ENCODE measurements at regions not wholly inside any gene's neighbourhood (a gene's known extent, or its start where the extent isn't known, plus 50 kb on each side); places are given as distances from the start of the nearest gene placed in this dataset.
A peak's percentile ranks its signal among the peaks of the same experiment; 100 is the strongest.

DNA sequence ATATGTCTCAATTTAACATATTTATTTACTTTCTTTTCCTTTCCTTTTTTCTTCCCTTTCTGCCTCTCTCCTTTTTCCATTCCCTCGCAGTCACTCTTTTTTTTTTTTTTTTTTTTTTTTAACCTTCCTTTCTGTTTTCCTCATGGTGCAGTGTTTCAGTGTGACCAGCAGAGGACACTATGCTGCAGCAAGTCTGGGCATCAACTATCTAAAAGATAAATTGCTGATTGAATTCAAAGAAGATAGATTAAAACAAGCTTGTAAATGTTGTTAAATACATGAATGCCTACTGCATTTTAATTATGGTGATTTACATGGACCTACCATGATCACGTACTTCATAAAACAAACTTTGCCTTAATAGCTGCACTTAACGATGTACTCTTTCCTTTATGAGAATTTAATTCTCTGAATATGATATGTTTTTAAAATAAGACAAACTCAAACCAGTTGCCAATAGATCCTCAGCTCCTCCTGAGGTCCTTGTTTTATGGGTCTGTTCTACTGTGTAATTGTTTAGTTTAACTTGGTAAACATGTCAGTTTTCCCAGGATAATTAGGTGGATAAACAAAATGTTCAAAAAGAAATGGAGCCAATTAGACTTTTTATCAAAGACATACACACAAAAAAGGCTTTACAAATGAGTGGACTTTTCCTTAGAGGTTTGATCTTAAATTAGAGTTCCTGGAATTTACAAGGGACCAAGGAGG is 101.0 kb upstream of the AGR3 start:
- TF ChIP-seq, protein P1, sequence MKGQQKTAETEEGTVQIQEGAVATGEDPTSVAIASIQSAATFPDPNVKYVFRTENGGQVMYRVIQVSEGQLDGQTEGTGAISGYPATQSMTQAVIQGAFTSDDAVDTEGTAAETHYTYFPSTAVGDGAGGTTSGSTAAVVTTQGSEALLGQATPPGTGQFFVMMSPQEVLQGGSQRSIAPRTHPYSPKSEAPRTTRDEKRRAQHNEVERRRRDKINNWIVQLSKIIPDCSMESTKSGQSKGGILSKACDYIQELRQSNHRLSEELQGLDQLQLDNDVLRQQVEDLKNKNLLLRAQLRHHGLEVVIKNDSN (IDR thresholded peaks at IDR 0.05), result no peak
- peak; percentile 87 for TF ChIP-seq RAD21 (IDR thresholded peaks at IDR 0.05; ENCODE audit: low read depth)
- TF ChIP-seq TEAD4 (IDR thresholded peaks at IDR 0.05), result no peak
- no peak for TF ChIP-seq CEBPB (IDR thresholded peaks at IDR 0.05)
- TF ChIP-seq YY1 (IDR thresholded peaks at IDR 0.05; ENCODE audit: low read depth), result no peak

DNA sequence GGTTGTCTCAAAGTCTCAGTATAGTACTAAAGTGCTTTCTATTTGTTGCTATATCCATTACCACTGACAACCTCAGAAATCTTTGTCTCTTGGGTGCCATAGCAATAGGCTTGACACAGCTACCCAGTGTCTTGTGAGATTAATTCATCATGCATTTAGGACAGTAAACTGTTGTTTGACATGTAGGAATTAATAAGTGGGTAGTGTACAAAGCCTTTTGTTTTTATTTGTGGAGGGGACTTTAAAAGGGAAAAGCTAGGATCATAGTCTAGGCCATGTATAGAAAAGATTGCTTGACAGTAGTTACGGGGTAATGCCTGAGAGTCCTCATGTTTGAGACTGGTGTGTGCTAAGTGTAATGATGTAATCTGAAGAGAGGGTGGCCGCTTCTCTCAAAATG is 102.6 kb upstream of the AGR3 start:
- TF ChIP-seq RAD21 (IDR thresholded peaks at IDR 0.05; ENCODE audit: low read depth), result no peak
- TF ChIP-seq EGR1 (IDR thresholded peaks at IDR 0.05), result no peak
- no peak for TF ChIP-seq TAF1 (IDR thresholded peaks at IDR 0.05; ENCODE audit: low read depth)
- TF ChIP-seq FOXM1 (IDR thresholded peaks at IDR 0.05; ENCODE audit: borderline replicate concordance, low read depth), result no peak
- TF ChIP-seq, protein P2, sequence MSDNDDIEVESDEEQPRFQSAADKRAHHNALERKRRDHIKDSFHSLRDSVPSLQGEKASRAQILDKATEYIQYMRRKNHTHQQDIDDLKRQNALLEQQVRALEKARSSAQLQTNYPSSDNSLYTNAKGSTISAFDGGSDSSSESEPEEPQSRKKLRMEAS (IDR thresholded peaks at IDR 0.05), result no peak
- TF ChIP-seq YY1 (IDR thresholded peaks at IDR 0.05; ENCODE audit: low read depth), result no peak
- no peak for TF ChIP-seq CEBPB (IDR thresholded peaks at IDR 0.05)
- no peak for TF ChIP-seq CREB1 (IDR thresholded peaks at IDR 0.05; ENCODE audit: low read depth)
- TF ChIP-seq ZBTB7A (IDR thresholded peaks at IDR 0.05; ENCODE audit: low read depth), result no peak

DNA sequence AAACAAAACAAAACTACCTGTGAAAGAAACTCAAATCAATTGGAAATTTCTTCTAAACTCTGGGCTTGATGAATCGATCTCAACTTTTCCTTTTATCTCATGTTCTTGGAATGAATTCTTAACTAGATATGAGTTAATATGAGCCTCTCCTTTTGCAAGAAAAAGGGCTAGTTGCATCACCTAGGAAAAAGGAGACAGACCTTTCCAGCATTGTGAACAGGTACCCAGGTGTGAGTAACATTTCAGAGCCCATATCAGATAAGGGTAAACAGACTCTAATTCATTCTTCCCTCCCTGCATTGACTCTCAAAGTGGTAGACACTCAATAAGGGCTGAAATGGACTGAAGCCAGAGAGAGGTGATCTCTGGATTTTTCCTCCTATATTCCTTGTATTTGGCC is 103.8 kb upstream of the AGR3 start:
- TF ChIP-seq EGR1 (IDR thresholded peaks at IDR 0.05) (no peak), ZBTB7A (IDR thresholded peaks at IDR 0.05; ENCODE audit: low read depth) (no peak), CEBPB (IDR thresholded peaks at IDR 0.05) (no peak), EP300 (IDR thresholded peaks at IDR 0.05; ENCODE audit: borderline replicate concordance) (no peak), NFIC (IDR thresholded peaks at IDR 0.05) (no peak), YY1 (IDR thresholded peaks at IDR 0.05; ENCODE audit: low read depth) (no peak), TAF1 (IDR thresholded peaks at IDR 0.05; ENCODE audit: low read depth) (no peak), TCF12 (IDR thresholded peaks at IDR 0.05; ENCODE audit: low read depth) (no peak), TEAD4 (IDR thresholded peaks at IDR 0.05) (no peak), FOXM1 (IDR thresholded peaks at IDR 0.05; ENCODE audit: borderline replicate concordance, low read depth) (no peak)
- TF ChIP-seq, protein P1 (IDR thresholded peaks at IDR 0.05), result no peak
- TF ChIP-seq, protein P3, sequence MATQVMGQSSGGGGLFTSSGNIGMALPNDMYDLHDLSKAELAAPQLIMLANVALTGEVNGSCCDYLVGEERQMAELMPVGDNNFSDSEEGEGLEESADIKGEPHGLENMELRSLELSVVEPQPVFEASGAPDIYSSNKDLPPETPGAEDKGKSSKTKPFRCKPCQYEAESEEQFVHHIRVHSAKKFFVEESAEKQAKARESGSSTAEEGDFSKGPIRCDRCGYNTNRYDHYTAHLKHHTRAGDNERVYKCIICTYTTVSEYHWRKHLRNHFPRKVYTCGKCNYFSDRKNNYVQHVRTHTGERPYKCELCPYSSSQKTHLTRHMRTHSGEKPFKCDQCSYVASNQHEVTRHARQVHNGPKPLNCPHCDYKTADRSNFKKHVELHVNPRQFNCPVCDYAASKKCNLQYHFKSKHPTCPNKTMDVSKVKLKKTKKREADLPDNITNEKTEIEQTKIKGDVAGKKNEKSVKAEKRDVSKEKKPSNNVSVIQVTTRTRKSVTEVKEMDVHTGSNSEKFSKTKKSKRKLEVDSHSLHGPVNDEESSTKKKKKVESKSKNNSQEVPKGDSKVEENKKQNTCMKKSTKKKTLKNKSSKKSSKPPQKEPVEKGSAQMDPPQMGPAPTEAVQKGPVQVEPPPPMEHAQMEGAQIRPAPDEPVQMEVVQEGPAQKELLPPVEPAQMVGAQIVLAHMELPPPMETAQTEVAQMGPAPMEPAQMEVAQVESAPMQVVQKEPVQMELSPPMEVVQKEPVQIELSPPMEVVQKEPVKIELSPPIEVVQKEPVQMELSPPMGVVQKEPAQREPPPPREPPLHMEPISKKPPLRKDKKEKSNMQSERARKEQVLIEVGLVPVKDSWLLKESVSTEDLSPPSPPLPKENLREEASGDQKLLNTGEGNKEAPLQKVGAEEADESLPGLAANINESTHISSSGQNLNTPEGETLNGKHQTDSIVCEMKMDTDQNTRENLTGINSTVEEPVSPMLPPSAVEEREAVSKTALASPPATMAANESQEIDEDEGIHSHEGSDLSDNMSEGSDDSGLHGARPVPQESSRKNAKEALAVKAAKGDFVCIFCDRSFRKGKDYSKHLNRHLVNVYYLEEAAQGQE (IDR thresholded peaks at IDR 0.05; ENCODE audit: low read depth), result no peak
- TF ChIP-seq, protein P2 (IDR thresholded peaks at IDR 0.05), result no peak

DNA sequence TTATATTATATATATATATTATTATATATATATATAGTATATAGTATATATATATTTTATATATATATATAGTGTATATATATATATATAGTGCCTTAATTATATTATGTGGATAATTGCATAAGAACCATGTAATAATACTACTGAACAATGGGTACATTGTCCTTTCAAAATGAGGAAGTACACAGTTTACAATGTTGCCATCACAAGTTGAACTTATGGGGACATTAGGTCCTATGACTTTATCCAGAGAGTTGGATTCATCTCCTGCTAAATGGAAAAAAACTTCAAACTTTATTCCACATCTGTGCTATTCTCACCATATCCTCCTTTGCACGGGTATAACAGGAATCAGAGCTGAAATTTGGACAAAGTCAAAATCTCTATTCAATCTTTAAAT is 105.0 kb upstream of the AGR3 start:
- TF ChIP-seq ZBTB7A (IDR thresholded peaks at IDR 0.05; ENCODE audit: low read depth) (no peak), NFIC (IDR thresholded peaks at IDR 0.05) (no peak), CREB1 (IDR thresholded peaks at IDR 0.05; ENCODE audit: low read depth) (no peak), RAD21 (IDR thresholded peaks at IDR 0.05; ENCODE audit: low read depth) (no peak), EP300 (IDR thresholded peaks at IDR 0.05; ENCODE audit: borderline replicate concordance) (no peak), TEAD4 (IDR thresholded peaks at IDR 0.05) (no peak)
- TF ChIP-seq, protein P3 (IDR thresholded peaks at IDR 0.05; ENCODE audit: low read depth), result no peak

DNA sequence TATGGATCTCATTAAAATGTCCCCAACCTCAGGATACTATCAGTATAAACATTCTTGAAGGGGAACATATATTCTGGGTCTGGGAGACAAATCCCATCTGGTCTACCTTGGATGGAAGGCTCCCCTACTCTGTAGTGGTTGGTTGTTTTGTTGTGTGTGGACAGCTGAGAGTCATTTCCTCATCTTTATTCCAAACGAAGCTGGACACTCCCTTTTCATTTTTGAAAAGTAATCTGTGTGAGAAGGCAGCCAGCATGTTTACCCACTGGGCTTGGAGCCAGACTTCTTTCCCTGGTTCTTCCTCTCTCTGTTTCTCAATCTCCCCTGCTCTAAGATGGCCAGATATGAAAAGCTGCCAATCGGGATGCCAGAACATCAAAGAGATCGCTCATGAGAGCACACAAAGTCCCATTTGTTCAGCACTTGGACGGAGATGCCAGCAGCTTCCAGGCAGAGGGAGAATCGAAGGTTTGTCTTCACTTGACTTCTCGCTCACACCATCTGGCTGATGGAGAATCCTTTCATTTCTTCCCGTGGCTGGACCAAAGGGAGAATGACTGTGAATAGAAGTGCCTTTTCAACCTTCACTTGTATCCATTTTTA is 108.1 kb upstream of the AGR3 start:
- TF ChIP-seq TAF1 (IDR thresholded peaks at IDR 0.05; ENCODE audit: low read depth) (no peak), NFIC (IDR thresholded peaks at IDR 0.05) (peak; percentile 45; the same call in 1 of the 2 replicates)

DNA sequence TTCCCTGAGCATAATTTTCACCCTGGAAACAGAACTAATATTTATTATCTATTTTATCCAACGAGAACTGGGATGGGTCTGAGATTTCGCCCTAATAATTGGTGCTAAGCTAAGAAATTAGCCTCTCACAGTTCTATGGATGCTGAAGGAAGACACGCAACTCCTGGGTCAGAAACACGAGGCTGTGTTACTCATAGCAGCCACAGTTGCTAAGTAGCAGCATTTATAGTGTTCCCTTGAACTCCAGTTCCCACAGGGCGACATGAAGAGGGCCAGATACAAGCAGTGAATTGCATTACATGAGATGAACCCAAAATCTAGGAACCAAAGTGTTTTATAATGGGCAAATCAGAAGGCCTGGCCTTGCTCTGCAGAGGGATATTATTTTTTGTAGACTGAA is 109.8 kb upstream of the AGR3 start:
- TF ChIP-seq CREB1 (IDR thresholded peaks at IDR 0.05; ENCODE audit: low read depth), result no peak
- TF ChIP-seq TEAD4 (IDR thresholded peaks at IDR 0.05), result no peak
- TF ChIP-seq, protein P2 (IDR thresholded peaks at IDR 0.05), result no peak
- TF ChIP-seq TCF12 (IDR thresholded peaks at IDR 0.05; ENCODE audit: low read depth), result no peak
- no peak for TF ChIP-seq TAF1 (IDR thresholded peaks at IDR 0.05; ENCODE audit: low read depth)
- TF ChIP-seq EGR1 (IDR thresholded peaks at IDR 0.05), result no peak
- TF ChIP-seq, protein P3 (IDR thresholded peaks at IDR 0.05; ENCODE audit: low read depth), result no peak
- no peak for TF ChIP-seq YY1 (IDR thresholded peaks at IDR 0.05; ENCODE audit: low read depth)
- TF ChIP-seq CEBPB (IDR thresholded peaks at IDR 0.05), result no peak
- TF ChIP-seq, protein P1 (IDR thresholded peaks at IDR 0.05), result no peak
- no peak for TF ChIP-seq NFIC (IDR thresholded peaks at IDR 0.05)
- TF ChIP-seq ZBTB7A (IDR thresholded peaks at IDR 0.05; ENCODE audit: low read depth), result no peak

All from Ishikawa (cell line).